Breast epithelium (tissue), 3 donors: ENCODE measurements at regions not wholly inside any gene's neighbourhood (a gene's known extent, or its start where the extent isn't known, plus 50 kb on each side); places are given as distances from the start of the nearest gene placed in this dataset.

ENCODE experiments used
- CTCF ChIP-seq, 3 donors: fragments of 450-650 bp; IDR thresholded peaks; one replicate each; pipeline ENCODE4 v1.5.1; 2016 to 2017; ENCODE audit warnings: antibody characterized with exemption in 3 of 3, mild to moderate bottlenecking in 3 of 3, moderate library complexity in 3 of 3
- POLR2A ChIP-seq: fragments of 450-650 bp; IDR thresholded peaks from one replicate; pipeline ENCODE4 v1.6.1; 2016; ENCODE audit warnings: antibody characterized with exemption, mild to moderate bottlenecking, moderate library complexity
- POLR2AphosphoS5 ChIP-seq, 3 donors: sonication (generic); formaldehyde crosslinking; IDR thresholded peaks; one replicate each; pipeline ENCODE4 v1.6.1; 2017; ENCODE audit warnings: antibody characterized with exemption in 3 of 3

- no peak for TF ChIP-seq CTCF (IDR thresholded peaks at IDR 0.05)
- no peak for TF ChIP-seq POLR2A
- TF ChIP-seq POLR2AphosphoS5 (IDR thresholded peaks at IDR 0.05): no peak
These were observed 691.3 kb downstream of the TSN start for GRCh38 chr2:122446761-122447160.
